HG03039 (cell line): ENCODE measurements at regions not wholly inside any gene's neighbourhood (a gene's known extent, or its start where the extent isn't known, plus 50 kb on each side); places are given as distances from the start of the nearest gene placed in this dataset.

Experiments
- ATAC-seq: cut with Tn5 transposase; IDR thresholded peaks from one replicate; pipeline ENCODE4 v1.9.1; 2021; ENCODE audit warnings: mild to moderate bottlenecking, moderate library complexity; ENCODE audit not compliant: unreplicated experiment

DNA sequence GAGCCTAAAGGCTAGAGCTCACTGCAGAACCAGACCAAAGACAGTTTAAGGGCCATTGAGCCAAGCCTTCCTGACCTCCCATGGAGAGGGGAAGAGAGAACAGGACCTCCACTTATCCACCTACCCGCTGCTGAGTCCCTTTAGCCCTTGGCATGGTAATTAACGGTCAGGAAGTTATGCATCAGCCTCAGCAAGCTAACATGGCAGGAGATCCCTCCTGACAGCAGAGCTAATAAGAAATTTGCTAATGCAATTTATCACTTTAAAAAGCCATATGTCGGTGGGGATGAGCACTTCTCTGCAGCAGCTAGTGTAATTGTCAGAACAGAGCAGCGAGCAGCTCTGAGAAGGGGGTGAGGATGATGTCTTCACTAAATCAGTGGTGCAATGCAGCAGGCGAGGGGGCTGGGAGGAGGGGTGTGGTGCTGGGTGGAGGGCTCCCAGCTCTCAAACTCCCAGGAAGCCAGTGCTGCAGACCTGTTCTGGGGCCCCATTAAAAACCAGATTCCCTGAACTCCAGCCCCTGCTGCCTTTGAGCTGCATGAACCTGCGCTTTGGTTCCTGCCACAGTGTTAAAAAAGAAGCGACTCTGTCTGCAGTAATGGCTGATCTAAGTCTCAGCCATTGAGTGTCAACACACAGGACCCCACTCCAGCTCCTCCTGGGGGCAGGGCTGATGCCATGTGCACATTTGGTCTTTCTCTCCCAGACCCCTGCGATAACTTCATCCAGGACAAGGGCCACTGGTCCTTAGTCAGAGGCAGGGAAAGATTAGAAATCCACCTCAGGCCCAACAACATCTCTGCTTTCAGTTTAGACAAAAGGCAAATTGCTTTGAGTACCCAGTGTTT is 63.0 kb upstream of the CALM2 start:
- ATAC-seq = no peak

DNA sequence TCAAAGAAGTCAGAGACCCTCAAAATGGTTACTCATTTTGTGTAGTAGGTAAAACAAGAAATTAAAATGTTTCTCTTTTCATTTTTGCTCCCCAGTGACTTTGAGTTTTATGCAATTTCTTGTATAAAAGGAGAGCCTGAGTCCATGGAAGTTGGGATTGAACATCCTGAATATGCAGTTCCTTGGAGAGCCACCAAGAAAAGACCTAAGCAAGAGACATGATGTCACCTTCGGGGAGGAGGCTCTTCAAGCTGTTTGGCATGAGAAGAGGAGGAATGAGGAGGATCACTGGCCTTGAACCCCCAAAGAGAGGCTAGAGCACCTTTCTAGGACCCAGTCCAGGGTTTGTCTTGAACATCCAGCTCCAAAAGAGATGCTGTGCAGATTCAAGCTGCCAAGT is 62.3 kb upstream of the CALM2 start:
- no peak for ATAC-seq

DNA sequence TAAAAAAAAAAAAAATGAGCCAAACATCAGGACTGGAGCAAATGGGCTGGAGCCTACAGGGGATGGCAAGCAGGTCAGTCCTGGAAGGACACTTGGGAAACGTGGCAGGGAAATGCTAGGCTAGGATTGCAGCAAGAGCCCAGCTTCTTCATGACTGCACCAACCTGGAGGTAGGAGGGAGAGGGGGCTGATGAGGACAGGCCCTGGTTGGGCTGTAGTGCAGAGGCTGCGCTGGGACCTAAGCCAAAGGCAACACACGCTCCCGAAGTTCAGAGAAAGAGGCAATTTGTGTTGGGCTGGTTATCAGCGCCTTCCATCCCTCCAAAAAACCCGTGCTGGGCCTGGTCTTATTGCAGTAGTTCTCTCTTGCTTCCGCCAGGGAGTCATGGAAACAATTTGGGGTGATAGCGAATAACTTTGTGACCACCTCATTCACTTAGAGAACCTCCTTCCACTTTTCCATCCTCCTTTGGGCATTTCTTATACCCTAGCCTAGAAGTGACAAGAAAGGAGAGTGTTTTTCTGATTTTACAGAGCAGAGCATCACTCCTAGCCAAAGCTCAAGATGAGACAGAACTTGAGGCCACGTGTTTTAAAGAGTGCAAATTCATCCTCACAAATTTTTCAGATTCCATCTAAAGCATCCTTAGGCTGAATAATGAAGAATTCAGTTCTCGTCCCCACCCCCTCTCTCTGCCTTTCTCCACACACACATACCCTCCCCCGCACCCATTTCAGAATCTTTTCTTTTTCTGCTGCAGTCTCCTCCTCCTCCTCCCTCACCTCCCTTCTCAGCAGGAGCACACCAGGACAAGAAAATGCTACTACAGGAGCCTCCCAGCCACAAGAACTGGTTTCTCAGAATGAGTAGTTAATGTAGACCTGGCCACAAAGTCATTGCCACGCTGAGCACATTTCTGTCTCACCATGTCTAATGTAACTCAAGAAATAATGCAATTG is 61.3 kb upstream of the CALM2 start:
- ATAC-seq = no peak

DNA sequence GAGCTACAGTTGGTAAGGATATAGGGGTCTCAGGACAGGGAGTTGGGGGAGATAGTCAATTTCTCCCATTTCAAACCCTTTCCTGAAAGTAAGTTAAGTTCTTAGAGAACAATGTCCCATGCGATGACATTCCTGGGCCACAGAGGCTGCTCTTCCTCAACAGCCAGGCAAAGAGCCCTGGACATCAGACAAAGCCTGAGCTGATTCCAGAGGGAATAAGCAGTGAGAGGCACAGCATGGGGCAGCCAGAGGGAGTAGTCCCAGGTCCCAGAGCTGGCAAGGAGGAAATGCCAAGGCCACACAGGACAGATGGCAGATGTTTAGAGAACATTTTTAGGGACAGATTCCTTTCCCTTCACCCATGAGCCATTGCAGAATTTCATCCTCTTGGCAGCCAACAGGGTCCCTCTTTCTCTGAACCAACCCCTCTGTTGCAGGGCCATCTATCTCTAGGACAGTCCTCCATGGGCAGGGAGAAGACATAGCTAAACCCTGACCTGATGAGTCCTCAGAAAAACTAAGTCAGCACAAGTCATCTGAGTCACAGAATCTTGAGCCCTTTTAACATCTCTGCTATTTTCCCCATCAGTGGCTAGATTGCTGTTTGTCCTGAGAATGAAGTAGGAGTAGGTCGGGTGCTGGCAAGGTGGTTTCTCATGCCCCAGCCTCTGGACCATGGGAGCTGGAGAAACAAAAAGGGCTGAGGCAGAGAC is 60.3 kb upstream of the CALM2 start:
- ATAC-seq = no peak

DNA sequence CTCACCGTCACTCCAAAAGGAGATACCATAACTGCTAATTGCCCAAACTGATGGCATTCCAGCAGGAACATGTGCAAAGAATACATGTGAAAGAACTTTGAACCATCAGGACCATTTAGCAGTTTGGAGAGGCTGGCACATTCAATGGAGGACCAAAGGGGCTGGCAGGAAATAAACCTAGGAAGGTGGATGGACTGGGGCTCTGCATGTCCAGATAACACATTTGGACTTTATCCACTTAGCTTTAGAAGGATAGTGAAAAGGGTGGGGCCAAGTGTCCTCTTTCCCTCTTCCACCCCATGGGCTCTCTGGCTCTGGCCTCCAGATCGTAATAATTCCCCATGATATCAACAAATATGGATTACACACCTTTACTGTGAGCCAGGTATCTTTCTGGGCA is 58.8 kb upstream of the CALM2 start:
- ATAC-seq = no peak

DNA sequence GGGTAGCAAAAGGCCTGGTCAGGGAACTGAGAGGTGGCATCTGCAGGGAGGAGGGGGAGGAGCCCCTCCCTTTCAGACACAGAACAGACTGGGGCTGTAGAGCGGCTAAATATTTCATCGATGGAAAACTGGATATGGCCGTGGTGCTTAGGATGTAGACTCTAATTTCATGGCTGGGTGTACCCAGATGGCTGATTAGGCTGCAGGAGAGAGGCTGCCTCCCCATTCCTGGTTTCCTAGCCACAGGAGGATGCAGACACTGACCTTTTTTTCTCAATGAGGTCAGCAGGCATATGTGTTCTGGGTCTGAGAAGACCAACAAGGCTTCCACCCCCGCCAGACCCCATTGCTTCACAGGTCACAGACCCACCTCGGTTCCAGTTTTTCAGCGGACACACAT is 58.1 kb upstream of the CALM2 start:
- ATAC-seq = no peak

DNA sequence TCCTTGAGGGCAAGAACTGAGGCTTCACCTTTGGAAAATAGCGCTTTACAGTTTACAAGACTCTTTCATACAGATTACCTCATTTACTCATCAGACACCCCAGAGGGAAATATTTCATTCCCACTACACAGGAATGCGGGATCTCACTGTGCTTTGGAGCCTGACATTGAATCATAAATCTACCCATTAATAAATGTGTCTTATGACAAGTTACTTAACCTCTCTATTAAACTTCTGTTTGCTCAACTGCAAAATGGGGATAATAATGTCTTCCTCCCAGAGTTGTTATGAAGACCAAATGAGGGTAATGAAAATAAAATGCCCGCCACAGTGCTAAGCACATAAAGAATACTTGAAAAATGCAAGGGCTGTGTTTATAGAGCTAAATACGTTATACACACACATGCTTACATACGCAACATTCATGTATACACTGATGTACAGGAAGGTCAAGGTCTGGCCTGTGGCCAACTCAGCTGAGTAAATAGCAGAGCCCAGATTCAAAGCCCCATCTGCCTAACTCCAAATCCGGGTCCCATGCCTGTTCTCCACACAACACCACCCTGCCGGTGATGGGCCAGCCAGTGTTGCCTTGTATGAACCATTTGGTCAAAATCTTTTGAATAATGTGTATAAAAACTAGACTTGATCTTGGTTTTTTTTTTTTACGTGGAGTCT is 56.6 kb upstream of the CALM2 start:
- ATAC-seq = no peak

DNA sequence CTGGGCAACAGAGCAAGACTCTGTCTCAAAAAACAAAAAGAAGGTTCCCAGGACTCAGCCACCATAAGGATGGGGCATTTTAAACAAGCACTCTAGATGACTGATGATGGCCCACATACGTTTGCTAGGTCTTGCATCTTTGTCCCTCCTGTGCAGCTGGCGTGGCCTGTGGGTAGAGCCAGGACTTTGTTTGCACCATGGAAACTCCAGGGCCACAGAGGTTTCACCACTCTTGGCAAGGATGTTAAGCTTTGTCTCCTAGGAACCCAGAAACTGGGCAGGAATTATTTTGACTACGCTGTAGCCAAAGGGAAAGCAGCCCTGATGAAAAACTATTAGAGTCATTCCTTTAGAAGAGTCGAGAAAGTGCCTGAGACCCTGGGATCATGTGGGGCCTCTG is 54.1 kb upstream of the CALM2 start:
- no peak for ATAC-seq

DNA sequence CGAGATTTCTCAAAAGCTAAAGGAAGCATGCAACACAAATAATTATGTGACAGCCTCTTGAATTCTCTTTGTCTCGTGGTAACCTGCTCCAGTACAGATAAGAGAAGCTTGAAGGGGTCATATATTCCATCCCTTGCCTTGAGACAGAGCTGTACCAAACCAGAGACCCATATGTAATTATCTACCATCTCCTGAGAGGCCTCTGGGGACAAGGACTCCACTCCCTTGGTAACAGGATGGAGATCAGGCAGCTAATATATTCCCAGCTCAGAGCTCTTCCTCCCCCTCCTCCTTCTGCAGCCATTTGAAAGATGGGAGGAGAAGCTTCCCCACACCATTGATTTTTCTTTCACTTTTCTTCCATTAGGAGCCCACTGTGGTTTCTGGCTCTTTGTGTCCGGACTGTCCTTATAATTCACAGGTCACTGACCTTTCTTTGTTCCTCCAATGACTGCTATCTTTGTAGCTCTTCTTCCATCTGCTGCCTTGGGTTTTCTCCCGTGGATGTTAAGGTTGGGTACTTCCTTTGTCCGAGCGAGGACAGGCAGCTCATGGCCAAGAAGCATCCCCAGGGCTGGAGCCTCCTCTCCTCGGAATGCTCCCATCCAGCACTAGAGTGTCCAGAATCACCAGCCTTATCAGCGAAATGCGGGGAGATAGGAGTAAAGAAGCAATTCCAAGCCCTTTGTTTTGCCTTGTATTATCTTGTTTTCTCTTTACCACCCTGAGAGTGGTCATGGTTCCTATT is 51.4 kb upstream of the CALM2 start:
- no peak for ATAC-seq

DNA sequence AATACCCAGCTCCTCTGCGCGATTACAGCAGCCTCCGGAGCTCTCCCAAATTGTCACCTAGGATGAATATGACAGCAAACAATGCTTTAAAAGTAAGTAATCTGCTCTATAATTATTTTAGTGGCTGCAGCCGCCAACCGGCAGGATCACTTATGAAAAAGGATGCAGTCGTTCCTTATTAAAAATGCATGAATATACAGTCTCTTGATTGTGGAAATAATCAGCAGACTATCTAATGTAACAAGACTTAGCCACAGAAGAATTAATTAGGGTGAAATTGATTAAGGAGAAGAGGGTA is 50.6 kb upstream of the CALM2 start:
- no peak for ATAC-seq

DNA sequence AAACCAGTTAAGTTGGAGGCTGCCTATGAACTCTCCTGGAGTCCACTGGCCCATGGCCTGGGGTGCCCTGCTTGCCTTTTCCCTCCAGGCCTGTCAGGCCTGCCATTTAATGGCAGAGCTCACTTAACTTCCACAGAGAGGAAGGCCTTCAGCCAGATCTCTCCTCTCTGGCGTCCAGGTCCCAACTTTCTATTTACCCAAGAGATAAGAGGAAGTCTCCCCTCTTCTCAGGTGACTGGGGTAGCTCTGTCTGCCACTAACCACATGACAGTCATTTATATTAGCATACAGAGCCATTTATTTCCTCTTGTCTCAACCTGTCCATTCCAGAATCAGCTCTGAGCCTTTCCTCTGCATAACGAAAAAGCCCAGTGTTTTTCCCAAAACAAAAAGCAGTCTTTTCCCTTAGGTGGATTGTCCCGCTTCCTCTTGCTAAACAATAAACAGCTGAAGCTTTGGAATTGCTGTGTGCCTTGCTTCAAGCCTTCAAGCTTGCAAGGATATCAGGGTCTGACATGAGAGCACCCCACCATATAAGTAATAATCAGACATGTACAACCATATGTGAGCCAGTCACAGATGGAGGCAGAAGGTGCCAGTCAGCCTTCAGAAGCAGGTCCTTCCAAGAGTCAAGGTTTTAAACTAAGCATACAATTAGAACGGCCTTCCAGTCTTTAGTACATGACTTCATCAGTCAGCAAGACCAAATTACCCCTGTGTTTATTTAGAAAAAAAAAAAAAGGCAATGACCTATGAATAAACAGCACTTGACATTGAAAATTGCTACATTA is 50.0 kb upstream of the CALM2 start:
- no peak for ATAC-seq
